ENCODE measurements at regions not wholly inside any gene's neighbourhood (a gene's known extent, or its start where the extent isn't known, plus 50 kb on each side); places are given as distances from the start of the nearest gene placed in this dataset.

- no peaks in the 10 kb centered on the region for H3K9me3 ChIP-seq
- DNase-seq, result no peak
- no peaks in the 10 kb centered on the region for H3K36me3 ChIP-seq (ENCODE audit: insufficient read depth in 1 of 2, low read depth in 1 of 2)
- no peaks in the 10 kb centered on the region for H3K4me1 ChIP-seq
- WGBS, 3 donors, result 58 to 62% (median 62%) methylated on average over 13 of the region's 13 CpGs
- intact Hi-C loops (cut with DNase I), result no loop called here
- no peak overlapping the region for H3K4me3 ChIP-seq
- no peaks in the 10 kb centered on the region for H3K27me3 ChIP-seq (ENCODE audit: insufficient read depth in 3 of 3, low read length in 2 of 3)
- ATAC-seq, result no peak
- TF ChIP-seq CTCF (IDR thresholded peaks at IDR 0.05), result no peak
- no peak overlapping the region for H3K27ac ChIP-seq
These were observed 232.3 kb upstream of the IRX2 start for GRCh38 chr5:2983583-2984300.

- WGBS, 3 donors, result 79 to 85% (median 83%) methylated on average over 9 of the region's 9 CpGs
- H3K36me3 ChIP-seq (ENCODE audit: insufficient read depth in 1 of 2, low read depth in 1 of 2), result no peaks in the 10 kb centered on the region
- no peak for DNase-seq
- TF ChIP-seq CTCF (IDR thresholded peaks at IDR 0.05), result no peak
- H3K9me3 ChIP-seq, result no peaks in the 10 kb centered on the region
- intact Hi-C loops (cut with DNase I), result no loop called here
- H3K4me3 ChIP-seq, result no peak overlapping the region
- no peaks in the 10 kb centered on the region for H3K4me1 ChIP-seq
- no peak for ATAC-seq
- H3K27me3 ChIP-seq (ENCODE audit: insufficient read depth in 3 of 3, low read length in 2 of 3), result no peaks in the 10 kb centered on the region
- no peak overlapping the region for H3K27ac ChIP-seq
These were observed 230.2 kb upstream of the IRX2 start for GRCh38 chr5:2981652-2982051.

- WGBS, 3 donors, result 73 to 78% (median 77%) methylated on average over 9 of the region's 9 CpGs
These were observed 229.6 kb upstream of the IRX2 start for GRCh38 chr5:2981035-2981434.

DNA sequence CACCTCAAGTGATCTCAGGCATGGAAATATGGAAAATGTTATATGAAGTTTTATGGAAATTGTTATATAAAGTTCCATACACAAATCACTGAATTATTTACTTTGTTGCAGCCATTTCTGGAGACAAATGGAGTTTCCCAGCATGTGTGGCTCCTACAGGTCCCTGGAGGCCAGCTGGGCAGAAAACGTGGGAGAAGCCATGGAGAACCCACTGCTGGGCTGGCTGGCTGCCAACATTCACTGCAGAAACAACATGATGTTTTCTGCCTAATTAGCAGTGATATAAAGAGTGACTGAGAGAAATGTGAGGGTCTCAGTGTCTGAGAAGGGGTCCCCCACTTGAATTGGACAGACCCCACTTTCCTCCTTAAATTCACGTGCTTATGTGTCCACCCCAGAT, 208.8 kb upstream of the IRX2 start:
- intact Hi-C loops (cut with DNase I), result no loop called here
- DNase-seq (no peak), ATAC-seq (no peak)
- Histone ChIP-seq H3K4me3 (no peak overlapping the region), H3K27ac (no peak overlapping the region), H3K4me1 (no peaks in the 10 kb centered on the region), H3K9me3 (no peaks in the 10 kb centered on the region), H3K36me3 (ENCODE audit: insufficient read depth in 1 of 2, low read depth in 1 of 2) (no peaks in the 10 kb centered on the region), H3K27me3 (ENCODE audit: insufficient read depth in 3 of 3, low read length in 2 of 3) (no peaks in the 10 kb centered on the region)
- no peak for TF ChIP-seq CTCF (IDR thresholded peaks at IDR 0.05)
- WGBS, 3 donors, result 31 to 45% (median 36%) methylated on average over 2 of the region's 2 CpGs

More at GRCh38 chr5:2981035-2981434, 229.6 kb upstream of the IRX2 start:
- ATAC-seq (no peak), DNase-seq (no peak)
- Histone ChIP-seq H3K9me3 (no peaks in the 10 kb centered on the region), H3K4me1 (no peaks in the 10 kb centered on the region), H3K4me3 (no peak overlapping the region), H3K27ac (no peak overlapping the region), H3K36me3 (ENCODE audit: insufficient read depth in 1 of 2, low read depth in 1 of 2) (no peaks in the 10 kb centered on the region), H3K27me3 (ENCODE audit: insufficient read depth in 3 of 3, low read length in 2 of 3) (no peaks in the 10 kb centered on the region)
- TF ChIP-seq CTCF (IDR thresholded peaks at IDR 0.05), result no peak
- intact Hi-C loops (cut with DNase I), result no loop called here

GRCh38 chr5:2958976-2959375, 207.5 kb upstream of the IRX2 start:
- no peak for DNase-seq
- ATAC-seq, result no peak
- WGBS, 3 donors, result 53 to 56% (median 55%) methylated on average over 2 of the region's 2 CpGs
- no peak overlapping the region for H3K27ac ChIP-seq
- no peaks in the 10 kb centered on the region for H3K4me1 ChIP-seq
- no peaks in the 10 kb centered on the region for H3K36me3 ChIP-seq (ENCODE audit: insufficient read depth in 1 of 2, low read depth in 1 of 2)
- TF ChIP-seq CTCF (IDR thresholded peaks at IDR 0.05), result no peak
- intact Hi-C loops (cut with DNase I), result no loop called here
- no peaks in the 10 kb centered on the region for H3K9me3 ChIP-seq
- H3K27me3 ChIP-seq (ENCODE audit: insufficient read depth in 3 of 3, low read length in 2 of 3), result no peaks in the 10 kb centered on the region
- no peak overlapping the region for H3K4me3 ChIP-seq

Measured in psoas muscle (tissue), 7 donors.